Activated gamma-delta T cell treated with Interleukin-2 at 50 U/mL for 16 hours (primary cell): ENCODE measurements at regions not wholly inside any gene's neighbourhood (a gene's known extent, or its start where the extent isn't known, plus 50 kb on each side); places are given as distances from the start of the nearest gene placed in this dataset.

Experiments
- DNase-seq: peaks from one replicate; pipeline ENCODE4 v3.0.0-alpha.2; 2020

DNA sequence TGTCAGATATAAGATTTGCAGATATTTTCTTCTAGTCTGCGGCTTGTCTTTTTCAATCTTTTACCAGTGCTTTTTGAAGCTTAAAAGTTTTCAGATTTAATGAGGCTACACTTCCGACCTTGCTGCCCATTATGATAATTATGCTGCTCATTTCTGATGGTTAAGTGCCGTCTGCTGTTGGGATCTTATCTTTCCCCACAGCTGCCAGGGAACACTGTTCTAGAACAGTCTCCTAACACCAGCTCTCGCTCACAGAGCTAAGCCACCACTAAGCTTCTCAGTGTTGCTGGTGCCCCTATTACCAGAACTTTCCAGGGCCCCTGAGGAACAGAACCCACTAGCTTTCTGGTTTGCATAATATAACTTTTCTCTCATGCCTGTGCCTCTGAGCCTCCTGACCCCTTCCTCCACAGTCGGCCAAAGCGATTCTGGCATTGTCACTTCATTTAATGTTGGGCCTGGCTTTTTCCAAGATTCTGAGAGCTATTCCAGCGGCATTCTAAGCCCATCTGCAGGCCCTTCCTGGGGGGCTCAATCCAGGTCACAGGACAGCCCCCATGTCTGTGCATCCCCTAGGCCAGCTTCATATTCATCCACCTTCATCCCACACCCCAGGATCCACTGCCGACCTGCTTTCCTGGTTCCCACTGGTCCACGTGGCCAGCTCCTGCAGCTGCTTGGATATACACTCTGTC lies 237.0 kb downstream of the PTPRU start:
- no peak for DNase-seq

DNA sequence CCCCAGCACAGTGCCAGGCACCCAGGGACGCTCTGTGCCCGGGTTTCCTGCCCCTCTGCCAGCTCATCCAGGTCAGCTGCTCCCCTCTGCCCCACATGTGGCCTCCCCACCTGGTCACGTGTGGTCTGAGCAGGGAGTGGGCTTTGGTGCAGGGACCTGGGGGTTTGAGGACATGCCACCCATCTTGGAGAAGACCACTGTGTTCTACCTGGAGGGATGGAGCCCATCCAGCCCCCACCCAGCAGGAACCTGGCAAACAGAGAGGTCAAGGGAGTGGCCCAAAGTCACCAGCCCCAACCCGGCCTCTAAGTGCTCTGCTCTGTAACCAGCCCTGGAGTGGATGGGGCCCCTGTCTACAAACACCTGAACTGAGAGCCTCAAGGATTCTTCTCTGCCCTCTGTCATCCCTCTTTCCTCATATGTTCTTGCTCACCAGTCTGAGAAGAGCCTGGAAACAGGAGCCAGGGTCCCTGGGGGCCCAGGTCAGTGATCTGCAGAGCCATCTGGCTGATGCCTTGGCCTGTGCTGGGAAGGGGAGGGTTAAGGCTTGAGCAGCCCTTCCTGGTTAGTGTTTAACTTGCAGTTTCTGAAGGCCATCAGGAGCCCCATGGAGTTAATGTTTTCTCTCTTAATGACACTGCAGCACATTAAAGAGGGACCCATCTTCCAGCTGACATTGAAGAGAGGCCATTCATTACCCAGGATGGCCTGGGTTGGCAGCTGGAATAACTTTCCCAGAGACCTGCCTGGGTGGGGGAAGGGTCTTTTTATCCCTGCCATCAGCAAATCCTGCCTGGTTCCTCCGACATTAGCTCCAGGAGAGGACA lies 235.4 kb downstream of the PTPRU start:
- DNase-seq, result no peak

DNA sequence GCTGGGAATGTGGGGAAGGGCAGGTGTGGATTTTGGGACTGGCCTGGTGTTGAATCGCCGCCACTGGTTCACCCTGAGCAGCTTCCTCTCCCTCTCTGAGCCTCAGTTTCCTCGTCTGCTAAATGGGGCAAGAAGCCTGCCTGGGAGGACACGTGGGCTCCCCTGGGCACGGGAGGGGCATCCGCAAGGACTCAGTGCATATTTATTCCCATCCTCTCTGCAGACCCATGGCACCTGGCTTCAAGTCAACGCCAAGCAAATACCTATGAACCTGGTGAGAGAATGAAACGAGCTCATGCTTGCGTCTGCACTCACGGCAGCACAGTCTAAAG lies 234.4 kb downstream of the PTPRU start:
- no peak for DNase-seq

DNA sequence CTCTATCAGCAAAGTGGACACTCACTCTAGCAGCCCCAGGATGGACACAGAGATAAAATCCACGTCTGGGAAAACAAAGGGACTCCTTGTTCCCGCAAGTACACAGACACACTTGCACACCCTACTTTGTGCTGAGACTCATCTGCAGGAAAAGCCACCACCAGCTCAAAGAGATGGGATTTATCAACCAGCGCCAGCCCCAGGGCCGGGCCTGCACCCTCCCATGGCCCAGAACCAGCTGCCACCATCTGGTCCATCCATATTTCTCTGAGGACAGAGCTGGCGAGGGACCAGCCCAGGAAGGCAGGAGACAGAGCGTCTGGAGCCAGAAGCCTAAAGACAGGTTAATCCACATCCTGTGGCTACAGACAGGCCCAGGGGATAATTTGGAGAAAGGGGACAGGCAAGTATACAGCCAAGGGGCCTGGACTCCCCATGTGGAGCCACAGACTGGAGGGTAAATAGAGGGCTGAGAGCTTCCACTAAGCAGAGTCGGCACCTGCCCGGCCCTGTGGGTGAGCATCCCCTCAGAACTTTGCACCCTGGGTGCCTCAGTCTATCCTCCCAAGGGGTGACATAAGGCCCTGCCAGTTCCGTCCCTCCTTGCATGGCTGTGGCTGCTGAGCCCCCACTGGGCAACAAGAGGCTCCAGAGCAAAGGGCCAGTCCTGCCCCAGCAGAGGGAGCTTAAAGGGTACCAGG lies 233.9 kb downstream of the PTPRU start:
- DNase-seq, result no peak

DNA sequence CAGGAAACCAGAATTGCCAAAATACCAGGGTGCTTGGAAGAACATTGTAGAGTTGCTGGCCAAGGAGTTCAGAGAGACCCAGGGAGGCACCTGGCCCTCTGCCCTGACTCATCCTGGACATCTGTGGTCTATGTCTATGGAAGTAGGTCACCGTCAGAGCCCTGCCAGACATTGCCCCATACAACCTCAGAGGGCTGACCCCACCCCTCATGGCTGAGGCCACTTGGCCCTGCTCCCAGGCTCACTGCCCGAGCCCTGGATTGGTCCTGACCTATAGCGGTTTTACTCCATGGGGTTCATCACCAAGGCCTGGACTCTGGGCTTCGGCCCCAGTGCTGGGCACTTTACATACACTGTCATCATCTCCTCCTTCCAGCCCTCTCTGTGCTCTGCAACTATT lies 233.1 kb downstream of the PTPRU start:
- no peak for DNase-seq

DNA sequence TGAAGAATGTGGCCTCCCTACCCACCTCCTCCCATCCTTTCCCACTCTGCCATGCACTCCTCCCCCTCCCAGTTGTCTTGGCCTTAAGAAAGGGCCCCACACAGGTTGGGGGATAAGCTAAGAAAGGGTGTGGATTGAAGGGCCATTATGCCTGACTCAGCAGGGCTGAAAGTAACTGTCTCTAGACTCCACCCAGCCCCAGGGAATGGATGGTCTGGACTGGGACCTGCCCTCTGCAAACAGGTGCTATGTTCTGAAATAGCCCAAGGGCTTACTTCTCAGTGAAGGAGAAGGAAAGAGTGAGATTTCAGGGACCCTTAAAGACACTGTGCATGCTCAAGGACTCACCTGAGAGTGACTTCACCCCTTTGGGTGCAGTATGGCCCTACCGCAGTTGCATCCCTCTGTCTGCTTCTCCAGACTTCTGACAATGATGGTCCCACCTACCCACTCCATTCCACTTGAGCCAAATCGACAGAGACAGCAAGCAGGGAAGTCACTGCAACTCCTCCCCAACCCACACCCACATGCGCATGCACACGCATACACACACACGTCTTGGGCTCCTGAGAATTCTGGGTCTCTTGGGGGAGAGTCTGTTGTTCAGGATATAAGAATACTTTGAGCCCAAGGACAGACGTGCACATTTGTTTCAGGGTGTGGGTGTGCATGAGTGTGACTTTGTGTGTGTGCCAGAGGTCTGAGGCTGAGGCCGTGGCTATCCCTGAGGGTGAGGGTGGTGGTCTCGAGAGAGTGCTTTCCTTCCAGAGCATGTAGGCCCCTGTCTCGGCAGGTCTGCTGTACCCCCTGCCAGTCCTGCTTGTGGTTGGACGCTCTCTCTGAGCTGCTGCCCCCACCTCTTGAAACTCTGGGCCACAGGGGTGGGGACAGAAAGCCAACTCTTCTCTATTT lies 231.9 kb downstream of the PTPRU start:
- no peak for DNase-seq

DNA sequence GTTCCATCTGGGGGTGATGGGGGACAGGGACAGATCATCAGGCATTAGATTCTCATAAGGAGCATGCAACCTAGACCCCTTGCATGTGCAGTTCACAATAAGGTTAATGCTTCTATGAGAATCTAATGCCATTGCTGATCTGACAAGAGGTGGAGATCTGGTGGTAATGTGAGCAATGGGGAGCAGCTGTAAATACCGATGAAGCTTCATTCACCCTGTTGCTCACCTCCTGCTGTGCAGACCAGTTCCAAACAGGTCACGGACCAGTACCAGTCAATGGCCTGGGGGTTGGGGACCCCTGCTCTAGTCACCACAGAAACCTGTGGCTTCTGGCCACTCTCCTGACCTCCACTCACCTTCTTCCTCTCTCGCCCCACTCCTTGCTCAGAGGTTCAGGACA lies 229.9 kb downstream of the PTPRU start:
- no peak for DNase-seq

DNA sequence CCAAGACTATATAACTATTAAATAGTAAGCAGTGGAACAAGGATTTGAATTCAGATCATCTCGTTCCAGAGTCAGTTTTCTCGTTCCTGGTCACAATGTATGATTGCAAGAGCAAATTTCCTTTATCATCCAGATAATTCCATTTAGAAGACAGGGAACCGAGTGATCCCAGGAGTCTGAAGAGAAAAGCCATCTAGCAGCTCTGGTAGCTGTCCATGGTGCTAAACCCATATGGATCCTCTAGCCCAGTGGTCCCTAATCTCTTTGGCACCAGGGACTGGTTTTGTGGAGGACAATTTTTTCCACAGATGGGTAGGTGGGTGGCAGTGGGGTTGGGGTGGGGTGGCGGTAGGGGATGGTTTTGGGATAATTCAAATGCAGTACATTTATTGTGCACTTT lies 229.4 kb downstream of the PTPRU start:
- no peak for DNase-seq

DNA sequence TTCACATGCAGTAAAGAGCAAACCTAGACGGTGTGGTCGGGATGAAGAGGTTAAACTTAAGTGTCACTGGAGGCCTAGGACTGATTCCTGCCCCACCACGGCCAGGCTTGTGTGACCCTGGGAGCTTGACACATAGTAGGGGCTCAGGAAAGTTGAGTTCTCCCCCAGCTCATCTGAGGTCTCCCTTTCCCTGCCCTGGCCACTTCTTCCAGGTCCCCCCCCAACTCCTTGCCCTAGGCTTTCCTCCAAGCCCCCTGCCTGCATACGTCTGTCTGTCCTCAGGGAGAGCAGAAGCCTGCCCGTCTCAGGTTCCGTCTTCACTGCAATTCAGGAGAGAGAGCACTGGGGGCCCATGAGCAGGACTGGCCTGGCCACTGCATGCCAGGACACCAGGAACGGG lies 225.8 kb downstream of the PTPRU start:
- DNase-seq, result no peak

DNA sequence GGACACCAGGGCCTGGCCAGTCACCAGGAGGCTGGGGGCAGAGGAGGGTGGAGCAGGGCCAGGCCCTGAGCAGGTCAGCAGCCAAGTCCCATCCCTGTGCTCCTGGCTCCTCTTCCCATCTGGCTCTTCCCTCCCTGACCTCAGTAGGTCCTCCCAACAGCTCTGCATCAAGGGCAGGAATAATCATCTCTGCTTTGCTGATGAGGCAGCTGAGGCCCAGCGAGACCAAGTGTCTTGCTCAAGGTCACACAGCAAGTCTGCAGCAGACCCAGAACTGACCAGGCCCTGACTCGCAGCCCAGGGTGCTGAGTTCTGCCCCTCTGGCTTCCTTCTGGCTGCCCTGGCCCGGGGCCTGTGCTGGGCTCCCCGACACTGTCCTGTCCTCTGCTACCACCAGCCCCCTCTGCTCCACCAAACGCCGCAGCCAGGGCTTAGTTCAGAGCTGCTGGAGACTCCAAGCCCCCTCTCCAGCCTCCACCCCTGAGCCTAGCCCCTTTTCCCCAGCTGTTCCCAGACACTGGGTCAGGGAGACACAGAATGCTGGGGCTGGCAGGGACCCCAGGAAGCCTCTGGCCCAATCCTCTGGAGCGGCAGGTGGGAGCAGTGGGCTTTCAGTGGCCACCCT lies 224.9 kb downstream of the PTPRU start:
- no peak for DNase-seq

DNA sequence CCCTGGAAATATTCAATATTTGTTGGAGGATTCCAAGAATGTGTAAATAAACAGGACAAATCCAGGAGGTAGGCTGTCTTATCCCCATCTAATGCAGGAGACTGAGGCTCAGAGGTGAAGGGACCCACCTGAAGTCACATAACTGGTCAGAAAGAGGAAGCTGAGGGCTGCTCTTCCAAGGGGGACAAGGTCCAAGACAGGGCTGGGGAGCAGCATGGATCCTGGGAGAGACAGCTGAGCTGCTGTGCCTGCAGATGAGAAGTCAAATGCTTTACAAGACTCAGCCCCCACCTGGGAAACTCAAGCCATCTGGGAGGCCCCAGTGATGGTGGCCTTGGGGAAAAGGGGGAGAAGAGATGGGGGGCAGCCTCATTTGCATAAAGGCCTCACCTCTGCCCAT lies 224.4 kb downstream of the PTPRU start:
- DNase-seq, result no peak

DNA sequence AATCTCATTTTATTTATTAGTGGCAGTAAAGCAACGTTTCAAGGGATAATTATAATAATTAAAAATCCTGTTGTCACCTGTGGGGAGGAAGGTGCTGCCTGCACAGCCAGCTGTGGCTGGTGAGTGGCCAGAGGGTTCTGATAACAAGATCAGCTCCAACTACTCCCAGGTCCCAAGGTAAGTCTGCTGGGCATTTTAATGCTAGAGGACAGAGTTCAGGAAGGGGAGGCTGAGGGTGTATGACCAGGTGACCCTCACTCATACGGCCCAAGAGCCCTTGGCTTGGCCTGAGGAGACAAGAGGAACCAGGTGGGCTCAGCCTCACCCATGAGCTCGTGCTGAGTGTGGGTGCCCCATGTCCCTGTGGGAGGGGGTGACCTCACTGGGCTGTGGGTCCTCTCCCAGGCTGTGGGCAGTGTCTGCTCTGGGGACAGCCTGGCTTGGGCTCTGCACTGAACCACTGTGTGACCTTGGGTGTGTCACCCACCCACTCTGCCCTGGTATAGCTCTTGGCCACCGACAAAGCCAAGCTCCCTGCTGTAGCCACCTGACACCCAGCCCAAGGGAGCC lies 223.8 kb downstream of the PTPRU start:
- no peak for DNase-seq

DNA sequence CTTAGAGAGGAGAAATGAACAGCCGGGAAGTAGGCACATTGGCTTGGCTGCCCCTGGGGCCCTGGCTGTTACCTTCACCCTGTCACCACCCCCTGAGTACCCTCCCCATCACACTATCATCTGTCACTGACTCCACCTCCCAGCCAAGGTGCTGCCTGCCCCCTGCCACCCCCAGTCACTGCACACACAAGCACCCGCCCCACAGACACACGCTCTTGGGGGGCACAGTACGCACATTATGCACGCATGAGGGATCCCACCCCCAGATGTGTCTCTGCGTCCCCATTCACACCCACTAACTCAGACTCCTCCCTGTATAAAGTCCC lies 223.3 kb downstream of the PTPRU start:
- no peak for DNase-seq

DNA sequence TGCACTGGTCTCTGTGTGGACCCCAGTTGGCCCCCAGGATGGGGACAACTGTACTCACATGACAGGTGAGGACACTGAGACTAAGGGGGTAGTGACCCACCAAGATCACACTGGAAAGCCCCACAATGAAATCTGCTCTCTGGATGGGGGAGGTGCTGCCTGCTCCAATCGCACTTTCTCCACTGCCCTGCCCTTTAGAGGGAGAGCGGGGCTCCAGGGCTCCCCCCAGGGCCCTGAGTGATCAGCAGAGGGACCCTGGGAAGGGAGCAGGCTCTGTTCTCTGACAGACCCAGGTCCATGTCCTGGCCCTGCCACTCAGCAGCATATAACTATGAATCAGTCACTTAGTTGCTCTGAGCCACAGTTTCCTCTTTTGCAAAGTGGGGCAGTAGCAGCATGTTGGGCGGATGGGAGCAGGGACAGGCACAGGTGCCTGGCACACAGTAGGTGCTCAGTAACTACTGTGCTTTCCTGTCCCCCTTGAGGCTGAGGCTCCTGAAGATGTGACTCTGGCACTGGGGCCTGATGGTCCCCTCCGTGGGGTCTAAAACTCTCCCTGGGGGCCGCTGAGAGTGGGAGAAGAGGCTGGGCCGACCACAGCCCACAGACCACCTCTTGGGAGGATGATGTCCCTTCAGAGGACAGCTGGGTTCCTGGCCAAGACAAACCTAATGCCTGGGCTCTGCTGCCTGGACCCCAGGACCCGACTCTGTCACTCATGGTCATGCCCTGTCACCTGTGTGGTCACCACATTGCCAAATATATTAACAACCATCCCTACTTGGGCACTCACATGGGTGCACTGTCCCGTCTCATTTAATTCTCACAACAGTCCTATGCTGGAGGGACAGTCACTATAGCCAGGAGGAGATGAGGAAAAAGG lies 222.7 kb downstream of the PTPRU start:
- no peak for DNase-seq

DNA sequence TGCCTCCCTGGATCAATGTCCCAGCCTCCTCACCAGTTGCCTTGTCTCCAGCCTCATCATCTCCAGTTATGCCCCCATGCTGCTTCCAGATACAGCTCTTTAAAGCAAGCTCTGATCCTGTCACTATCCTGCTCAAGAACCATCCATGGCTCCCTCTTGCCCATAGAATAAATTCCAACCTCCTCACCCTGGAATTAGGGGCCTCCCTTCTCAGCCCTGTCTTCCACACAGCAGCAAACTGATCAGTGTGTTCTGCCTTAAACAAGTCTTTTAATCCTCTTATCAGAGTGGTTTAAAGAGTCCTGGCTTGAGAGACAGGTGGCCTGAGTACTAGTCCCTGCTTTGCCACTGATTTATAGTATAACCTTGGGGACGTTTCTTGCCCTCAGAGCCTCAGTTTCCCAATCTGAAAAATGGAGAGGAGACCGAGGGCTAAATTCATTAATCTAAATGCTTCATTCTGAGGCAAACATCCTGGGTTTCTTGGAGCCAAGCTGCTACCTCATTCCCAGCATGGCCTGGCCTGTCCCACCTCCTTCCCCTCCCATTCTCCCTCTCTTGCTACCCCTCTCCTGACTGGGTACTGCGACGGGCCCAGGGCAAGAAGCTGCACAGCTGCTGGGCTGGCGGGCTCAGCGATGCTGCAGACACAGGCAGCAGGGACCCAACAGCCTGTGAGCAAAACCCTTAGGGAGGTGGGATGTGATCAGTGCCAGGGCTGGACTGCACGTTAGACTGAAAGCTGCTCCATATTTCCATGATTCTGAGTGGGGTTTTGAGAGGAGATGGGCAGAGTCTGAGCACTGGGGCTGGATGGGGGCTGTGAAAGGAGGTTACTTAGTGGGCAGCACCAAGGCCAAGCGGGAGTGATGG lies 221.4 kb downstream of the PTPRU start:
- no peak for DNase-seq

DNA sequence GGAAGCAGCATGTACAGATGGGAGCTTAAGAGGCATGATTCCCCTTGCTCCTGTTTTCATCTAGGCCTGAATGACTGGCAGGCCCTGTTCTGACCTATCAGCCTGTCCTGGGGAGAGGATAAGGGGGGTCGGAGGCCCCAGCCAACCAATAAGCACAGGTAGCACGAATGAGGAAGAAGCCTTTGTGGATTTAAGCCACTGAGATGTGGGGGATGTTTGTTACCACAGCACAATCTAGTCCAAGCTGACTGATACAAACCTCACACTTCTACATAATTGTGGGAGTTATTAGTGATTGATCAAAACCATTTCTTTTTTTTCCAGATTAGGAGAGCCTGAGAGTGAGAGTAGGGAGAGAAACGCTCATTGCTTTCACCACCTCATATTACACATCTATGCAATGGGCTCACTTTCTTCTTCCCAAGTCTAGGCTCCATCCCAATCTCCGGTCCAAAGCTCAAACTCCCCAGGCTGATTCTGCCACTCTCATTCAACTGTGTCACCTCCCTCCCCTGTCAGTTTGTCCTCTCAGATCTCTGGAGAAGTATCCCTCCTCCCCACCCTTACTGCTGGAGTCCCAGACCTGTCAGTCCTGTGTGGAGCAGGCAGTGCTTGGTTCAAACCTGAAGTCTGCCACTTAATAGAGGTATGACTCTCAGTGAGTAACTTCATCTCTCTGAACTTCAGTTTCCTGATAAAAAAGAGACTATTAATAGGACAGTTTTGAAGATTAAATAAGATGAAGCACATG lies 220.5 kb downstream of the PTPRU start:
- DNase-seq, result no peak

DNA sequence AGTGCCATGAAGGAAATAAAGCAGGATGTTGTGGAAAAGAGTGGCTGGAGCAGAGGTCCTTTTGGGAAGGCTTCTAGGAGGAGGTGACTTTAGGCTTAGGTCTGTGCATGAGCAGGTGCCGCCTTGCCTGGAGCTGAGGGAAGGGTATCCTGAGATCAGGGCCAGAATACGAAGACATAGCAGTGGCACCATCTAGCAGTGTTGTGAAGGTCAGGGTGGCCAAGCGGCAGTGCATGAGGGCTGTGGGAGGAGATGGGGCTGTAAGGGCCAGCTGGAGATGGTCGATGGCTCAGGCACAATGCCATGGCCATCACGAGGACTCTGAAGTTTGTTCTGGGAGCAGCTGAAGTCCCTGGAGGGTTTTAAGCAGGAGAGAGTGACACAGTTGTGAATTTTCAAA lies 219.5 kb downstream of the PTPRU start:
- DNase-seq, result no peak

DNA sequence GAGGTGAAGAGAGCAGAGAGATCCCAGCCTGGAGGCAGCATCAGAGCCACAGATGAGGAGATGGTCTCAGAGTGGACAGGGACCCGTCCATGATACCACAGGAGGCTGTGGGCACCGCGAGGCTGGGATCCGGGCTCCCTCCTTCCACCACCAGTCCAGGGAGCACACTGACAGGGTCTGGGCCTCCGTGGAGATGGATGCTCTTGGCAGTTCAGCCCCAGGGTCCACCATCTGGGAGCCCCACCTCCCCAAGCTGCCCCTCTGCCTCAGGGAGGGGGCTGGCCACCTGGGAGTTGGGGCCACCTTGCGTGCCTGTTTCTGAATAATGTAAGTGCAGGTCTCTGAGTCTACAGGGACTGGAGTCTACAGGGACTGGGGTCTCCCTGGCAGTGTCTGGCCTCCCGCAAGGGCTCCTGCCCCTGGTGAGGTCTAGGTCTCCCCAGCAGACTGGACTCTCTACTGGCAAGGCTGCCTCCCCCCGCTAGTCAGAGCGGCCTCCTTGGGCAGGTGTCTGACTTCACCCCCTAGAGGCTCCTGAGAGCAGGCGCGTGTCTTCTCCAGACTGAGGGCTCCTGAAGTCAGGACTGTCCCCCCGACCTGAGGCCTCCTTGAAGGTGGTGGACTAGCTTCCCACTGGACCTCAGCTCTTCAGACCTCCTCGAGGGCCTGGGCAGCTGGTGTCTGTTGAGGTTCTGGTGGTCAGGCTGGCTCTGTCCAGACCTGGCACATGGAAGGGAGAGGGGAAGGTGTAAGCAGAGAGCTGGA lies 218.5 kb downstream of the PTPRU start:
- no peak for DNase-seq
